ENCODE measurements at regions not wholly inside any gene's neighbourhood (a gene's known extent, or its start where the extent isn't known, plus 50 kb on each side); places are given as distances from the start of the nearest gene placed in this dataset.

DNA sequence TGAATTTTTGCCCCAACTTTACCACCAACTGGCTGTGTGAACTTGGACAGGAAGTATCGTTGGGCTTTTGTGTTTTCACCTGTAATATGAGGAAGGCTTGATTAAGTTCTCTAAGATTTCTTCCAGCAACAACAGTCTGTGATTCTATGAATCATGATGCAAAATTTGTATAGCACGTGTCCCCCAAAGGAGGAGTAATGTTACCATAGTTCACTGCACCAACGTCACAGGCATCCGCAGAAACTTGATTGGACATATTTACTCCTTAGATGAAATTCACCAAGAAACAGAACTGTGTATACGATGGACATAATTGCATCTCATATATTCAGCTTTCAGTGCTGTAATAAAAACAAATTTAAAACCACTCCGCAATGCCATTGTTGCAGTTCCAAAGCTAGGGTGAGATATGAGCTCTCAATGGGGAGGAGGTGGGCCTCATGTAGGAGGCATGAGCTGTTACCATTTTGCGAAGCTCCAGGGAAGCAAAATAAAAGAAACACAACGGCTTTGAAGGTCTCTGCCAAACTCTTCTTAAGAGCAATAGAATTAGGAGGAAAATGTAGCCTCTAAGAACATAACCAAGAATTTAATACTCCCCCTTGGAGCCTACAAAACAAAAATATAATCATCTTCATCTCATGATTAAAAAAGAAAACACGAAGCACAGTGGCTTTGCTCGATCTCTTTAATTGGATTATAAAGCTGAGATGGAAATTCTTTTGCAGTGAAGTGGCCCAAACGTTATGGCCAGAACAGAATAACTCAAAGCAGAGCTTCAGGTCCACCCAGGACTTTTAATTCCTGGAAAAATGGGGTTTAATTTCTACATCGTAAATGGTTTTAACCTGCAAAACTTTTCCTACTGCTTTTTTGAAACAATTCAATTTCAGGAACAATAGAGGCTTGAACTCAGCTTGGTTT is 80.7 kb downstream of the CHST2 start:
- H3K27ac Mint-ChIP-seq, result no peak overlapping the region
- H3K9me3 Mint-ChIP-seq, result no peaks in the 10 kb centered on the region
- no peaks in the 10 kb centered on the region for H3K36me3 Mint-ChIP-seq (ENCODE audit: low read depth)
- no peaks in the 10 kb centered on the region for H3K4me1 Mint-ChIP-seq
- ATAC-seq (replicated peaks), result no peak
- no peak overlapping the region for H3K4me3 Mint-ChIP-seq
- H3K27me3 Mint-ChIP-seq, result peaks cover 7% of the 10 kb centered on the region

DNA sequence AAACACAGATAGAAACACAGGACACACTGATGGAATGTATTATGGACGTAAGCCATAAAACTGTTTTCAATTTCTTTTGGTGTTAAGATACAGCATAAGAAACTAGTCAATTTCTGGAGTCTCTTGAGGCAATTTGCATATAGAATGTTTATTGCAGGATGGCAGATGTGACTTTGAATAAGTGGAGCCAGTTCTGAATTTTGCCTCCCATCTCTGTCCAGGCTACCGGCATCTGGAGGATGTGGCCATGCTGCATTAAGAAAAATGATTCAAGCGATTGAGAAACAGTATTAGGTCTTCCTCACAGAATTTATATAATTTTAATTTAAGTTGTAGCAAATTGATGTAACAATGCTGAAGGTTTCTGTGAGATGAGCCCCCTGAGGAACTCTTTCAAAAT is 81.5 kb downstream of the CHST2 start:
- no peaks in the 10 kb centered on the region for H3K9me3 Mint-ChIP-seq
- H3K4me1 Mint-ChIP-seq, result no peaks in the 10 kb centered on the region
- no peak for ATAC-seq (replicated peaks)
- H3K27me3 Mint-ChIP-seq, result peaks cover 7% of the 10 kb centered on the region
- H3K4me3 Mint-ChIP-seq, result no peak overlapping the region
- H3K27ac Mint-ChIP-seq, result no peak overlapping the region
- no peaks in the 10 kb centered on the region for H3K36me3 Mint-ChIP-seq (ENCODE audit: low read depth)

- H3K4me3 Mint-ChIP-seq, result no peak overlapping the region
- H3K36me3 Mint-ChIP-seq (ENCODE audit: low read depth), result no peaks in the 10 kb centered on the region
- peaks cover 7% of the 10 kb centered on the region for H3K27me3 Mint-ChIP-seq
- H3K4me1 Mint-ChIP-seq, result no peaks in the 10 kb centered on the region
- no peak for ATAC-seq (replicated peaks)
- no peaks in the 10 kb centered on the region for H3K9me3 Mint-ChIP-seq
- no peak overlapping the region for H3K27ac Mint-ChIP-seq
Measured at GRCh38 chr3:143201870-143202752, 82.5 kb downstream of the CHST2 start.

DNA sequence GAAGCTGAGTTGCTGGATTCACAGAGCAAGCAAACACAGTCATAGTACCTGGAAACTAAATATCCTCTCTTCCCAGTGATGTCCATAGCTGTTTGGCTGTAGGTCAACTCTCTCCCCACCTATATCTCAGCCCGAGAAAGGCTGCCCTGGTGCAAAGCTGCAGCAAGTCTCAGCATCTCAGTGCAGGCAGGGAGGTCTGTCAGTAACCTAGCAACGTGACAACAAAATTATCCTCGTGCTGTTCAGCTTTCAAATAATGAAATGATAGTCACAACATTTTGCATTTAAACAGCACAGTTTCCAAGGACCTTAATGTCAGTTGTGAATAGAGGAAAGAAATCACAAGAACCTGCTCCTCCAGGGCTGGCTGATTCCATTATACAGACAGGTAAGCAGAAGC is 83.6 kb downstream of the CHST2 start:
- no peaks in the 10 kb centered on the region for H3K9me3 Mint-ChIP-seq
- H3K36me3 Mint-ChIP-seq (ENCODE audit: low read depth), result no peaks in the 10 kb centered on the region
- no peak overlapping the region for H3K4me3 Mint-ChIP-seq
- no peaks in the 10 kb centered on the region for H3K4me1 Mint-ChIP-seq
- peaks cover 7% of the 10 kb centered on the region for H3K27me3 Mint-ChIP-seq
- H3K27ac Mint-ChIP-seq, result no peak overlapping the region
- ATAC-seq (replicated peaks), result no peak

GRCh38 chr3:143203848-143204247 is 84.3 kb downstream of the CHST2 start:
- Mint-ChIP-seq H3K4me1 (no peaks in the 10 kb centered on the region), H3K27me3 (peaks cover 7% of the 10 kb centered on the region), H3K9me3 (no peaks in the 10 kb centered on the region), H3K27ac (no peak overlapping the region), H3K36me3 (ENCODE audit: low read depth) (no peaks in the 10 kb centered on the region), H3K4me3 (no peak overlapping the region)
- ATAC-seq (replicated peaks), result no peak

DNA sequence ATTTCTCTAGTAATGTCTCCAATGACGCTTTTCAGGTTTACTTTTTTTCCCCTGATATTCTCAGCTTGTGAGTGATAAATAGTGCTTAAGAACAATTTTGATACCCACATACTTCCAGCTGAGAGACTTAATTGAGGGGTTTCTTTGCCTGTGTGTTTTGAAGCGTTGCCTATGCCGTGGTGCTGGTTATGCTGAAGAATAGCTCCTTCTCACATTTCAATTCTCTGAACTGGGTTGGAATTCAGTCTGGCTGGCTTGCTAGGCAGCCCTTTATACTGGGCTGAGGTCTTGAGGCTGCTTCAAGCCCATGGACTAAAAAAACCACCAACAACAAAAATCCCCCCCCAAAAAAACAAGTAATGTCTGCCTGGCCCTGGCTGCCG is 87.4 kb downstream of the CHST2 start:
- Mint-ChIP-seq H3K36me3 (ENCODE audit: low read depth) (no peaks in the 10 kb centered on the region), H3K27me3 (peaks cover 7% of the 10 kb centered on the region), H3K9me3 (no peaks in the 10 kb centered on the region), H3K4me1 (no peaks in the 10 kb centered on the region), H3K4me3 (no peak overlapping the region), H3K27ac (no peak overlapping the region)
- ATAC-seq (replicated peaks), result no peak

DNA sequence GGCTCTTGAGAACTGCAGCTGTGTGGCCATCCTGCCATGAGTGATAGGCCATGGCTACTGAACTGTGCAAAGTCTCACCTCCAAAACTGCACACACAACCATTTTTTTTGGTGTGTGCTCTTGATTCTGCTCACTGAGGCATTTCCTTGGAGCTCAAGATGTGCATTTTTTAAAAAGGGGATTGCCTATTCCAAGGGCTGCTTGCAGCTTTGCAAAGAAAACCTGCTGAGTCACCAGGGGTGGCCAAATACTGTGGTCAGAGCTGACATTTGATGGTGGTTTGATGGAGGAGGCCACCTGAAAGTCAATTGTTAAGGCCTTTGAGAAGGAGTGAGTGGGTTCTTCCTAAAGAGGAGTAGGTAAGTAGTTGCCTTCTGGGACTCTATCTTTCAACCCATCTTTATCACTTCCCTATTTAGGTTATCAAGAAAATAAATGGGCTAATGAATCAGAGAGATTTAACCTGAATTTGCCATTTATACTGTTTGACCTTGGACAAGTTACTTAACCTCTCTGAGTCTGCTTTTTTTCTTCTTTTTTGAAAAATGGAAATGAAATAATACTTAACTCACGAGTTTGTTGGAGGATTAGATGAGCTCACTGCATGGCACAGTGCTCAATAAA is 87.9 kb downstream of the CHST2 start:
- Mint-ChIP-seq H3K9me3 (no peaks in the 10 kb centered on the region), H3K27ac (no peak overlapping the region), H3K4me1 (no peaks in the 10 kb centered on the region), H3K27me3 (peaks cover 7% of the 10 kb centered on the region), H3K36me3 (ENCODE audit: low read depth) (no peaks in the 10 kb centered on the region), H3K4me3 (no peak overlapping the region)
- ATAC-seq (replicated peaks), result peak; percentile 35

GRCh38 chr3:143208976-143209714 is 89.6 kb downstream of the CHST2 start:
- no peaks in the 10 kb centered on the region for H3K4me1 Mint-ChIP-seq
- peaks cover 3% of the 10 kb centered on the region for H3K27me3 Mint-ChIP-seq
- no peak overlapping the region for H3K27ac Mint-ChIP-seq

GRCh38 chr3:143209715-143210059 is 90.1 kb downstream of the CHST2 start:
- H3K27me3 Mint-ChIP-seq, result peaks cover under 1% of the 10 kb centered on the region
- H3K4me1 Mint-ChIP-seq, result no peaks in the 10 kb centered on the region
- H3K27ac Mint-ChIP-seq, result no peak overlapping the region
- H3K9me3 Mint-ChIP-seq, result no peaks in the 10 kb centered on the region
- no peak overlapping the region for H3K4me3 Mint-ChIP-seq
- H3K36me3 Mint-ChIP-seq (ENCODE audit: low read depth), result no peaks in the 10 kb centered on the region
- no peak for ATAC-seq (replicated peaks)

More at GRCh38 chr3:143208976-143209714, 89.6 kb downstream of the CHST2 start:
- no peaks in the 10 kb centered on the region for H3K9me3 Mint-ChIP-seq
- H3K36me3 Mint-ChIP-seq (ENCODE audit: low read depth), result no peaks in the 10 kb centered on the region
- no peak for ATAC-seq (replicated peaks)
- no peak overlapping the region for H3K4me3 Mint-ChIP-seq

GRCh38 chr3:143210141-143210540 is 90.6 kb downstream of the CHST2 start:
- H3K4me3 Mint-ChIP-seq, result no peak overlapping the region
- H3K27ac Mint-ChIP-seq, result no peak overlapping the region
- H3K27me3 Mint-ChIP-seq, result no peaks in the 10 kb centered on the region
- no peak for ATAC-seq (replicated peaks)
- no peaks in the 10 kb centered on the region for H3K36me3 Mint-ChIP-seq (ENCODE audit: low read depth)
- H3K4me1 Mint-ChIP-seq, result no peaks in the 10 kb centered on the region
- H3K9me3 Mint-ChIP-seq, result no peaks in the 10 kb centered on the region

- no peaks in the 10 kb centered on the region for H3K4me1 Mint-ChIP-seq
- no peaks in the 10 kb centered on the region for H3K27me3 Mint-ChIP-seq
- H3K36me3 Mint-ChIP-seq (ENCODE audit: low read depth), result no peaks in the 10 kb centered on the region
- H3K9me3 Mint-ChIP-seq, result no peaks in the 10 kb centered on the region
- no peak overlapping the region for H3K4me3 Mint-ChIP-seq
- ATAC-seq (replicated peaks), result no peak
- H3K27ac Mint-ChIP-seq, result no peak overlapping the region
Measured at GRCh38 chr3:143215059-143215458, 95.5 kb downstream of the CHST2 start.
